ENCODE measurements at regions not wholly inside any gene's neighbourhood (a gene's known extent, or its start where the extent isn't known, plus 50 kb on each side); places are given as distances from the start of the nearest gene placed in this dataset.

DNA sequence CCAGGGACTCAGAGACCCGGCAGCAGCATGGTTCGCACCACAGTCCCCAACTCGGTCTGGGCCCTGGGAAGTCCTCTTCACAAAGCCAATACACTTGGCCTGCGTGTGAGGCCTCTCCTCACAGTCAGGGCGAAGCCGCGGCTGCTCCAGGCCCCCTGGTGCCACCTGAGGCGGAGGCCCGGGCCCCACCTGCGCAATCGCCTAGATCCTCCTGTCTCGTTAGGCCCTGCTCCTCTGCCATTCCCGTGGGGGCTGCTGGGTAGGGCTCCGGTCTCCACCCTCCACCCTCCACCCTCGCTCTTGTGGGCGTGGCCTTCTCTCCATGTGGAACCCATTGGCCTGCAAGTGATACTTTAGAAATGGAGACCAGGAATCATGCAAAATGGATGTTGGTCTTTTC is 553.3 kb downstream of the INHBA start:
- CTCF ChIA-PET: interaction anchor here (0.6 kb wide), 1 partner anchor 353 kb away, joined by 3 read pairs; no protein-coding TSS in a partner anchor
- H3K4me1 ChIP-seq: peaks cover 6% of the 10 kb centered on the region
- ATAC-seq: no peak
- no peak overlapping the region for H3K4me3 ChIP-seq
- POLR2A ChIA-PET: no interaction called here
- H3K4me2 ChIP-seq: no peak overlapping the region
- WGBS (ENCODE audit: missing lambda C conversion rate): 50% methylated on average over 11 of the region's 16 CpGs
- DNase-seq (ENCODE audit: low read depth in 1 of 2, low spot score in 1 of 2): no peak
- H3K9me3 ChIP-seq: no peaks in the 10 kb centered on the region
- FAIRE-seq: no peak
- no peak for TF ChIP-seq CEBPB (IDR thresholded peaks at IDR 0.05)
- no peak for TF ChIP-seq ZFP36 (IDR thresholded peaks at IDR 0.05; ENCODE audit: borderline replicate concordance, partially characterized antibody)
- TF ChIP-seq RAD21 (conservative IDR thresholded peaks at IDR 0.05 in 1 of 2, IDR thresholded peaks at IDR 0.05 in 1 of 2): no peak
- no peak for TF ChIP-seq EHMT2 (IDR thresholded peaks at IDR 0.05; ENCODE audit: low read depth)
- no peak for TF ChIP-seq RARB (CRISPR knock-in tag; IDR thresholded peaks at IDR 0.05)
- no peak for TF ChIP-seq JUN (IDR thresholded peaks at IDR 0.05)
- no peak for TF ChIP-seq ZC3H11A (IDR thresholded peaks at IDR 0.05)
- no peak for TF ChIP-seq MAFK (IDR thresholded peaks at IDR 0.05; ENCODE audit: partially characterized antibody)
- no peak for TF ChIP-seq FOXS1 (CRISPR knock-in tag; IDR thresholded peaks at IDR 0.05)
- TF ChIP-seq CBX2 (IDR thresholded peaks at IDR 0.05; ENCODE audit: borderline replicate concordance, low read depth): no peak
- TF ChIP-seq, protein P1, sequence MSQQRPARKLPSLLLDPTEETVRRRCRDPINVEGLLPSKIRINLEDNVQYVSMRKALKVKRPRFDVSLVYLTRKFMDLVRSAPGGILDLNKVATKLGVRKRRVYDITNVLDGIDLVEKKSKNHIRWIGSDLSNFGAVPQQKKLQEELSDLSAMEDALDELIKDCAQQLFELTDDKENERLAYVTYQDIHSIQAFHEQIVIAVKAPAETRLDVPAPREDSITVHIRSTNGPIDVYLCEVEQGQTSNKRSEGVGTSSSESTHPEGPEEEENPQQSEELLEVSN (IDR thresholded peaks at IDR 0.05; ENCODE audit: borderline replicate concordance, low read depth): no peak
- H3K27ac ChIP-seq: no peak overlapping the region

DNA sequence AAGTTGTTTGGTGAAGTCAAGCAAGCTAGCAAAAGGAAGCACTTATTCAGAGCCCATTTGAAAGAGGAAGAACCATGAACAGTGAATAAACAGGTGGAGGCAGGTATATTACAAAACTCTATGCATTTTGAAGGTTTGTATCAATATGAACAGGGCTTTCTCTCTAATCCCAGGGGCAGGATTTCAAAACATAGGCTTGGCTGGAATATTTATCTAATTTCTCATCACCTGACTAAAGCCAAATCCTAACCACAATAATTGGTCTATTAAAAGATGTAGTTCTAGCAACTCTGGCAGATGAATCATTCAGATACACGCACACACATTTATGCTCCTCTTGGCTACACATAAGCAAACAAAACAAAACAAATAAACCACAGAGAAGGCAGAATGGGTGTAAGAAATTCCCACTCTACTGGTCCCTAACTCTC is 554.4 kb downstream of the INHBA start:
- TF ChIP-seq JUNB (IDR thresholded peaks at IDR 0.05) (peak; percentile 26; the same call in 1 of the 2 replicates), KDM5A (IDR thresholded peaks at IDR 0.05) (no peak)
- TF ChIP-seq, protein P2, sequence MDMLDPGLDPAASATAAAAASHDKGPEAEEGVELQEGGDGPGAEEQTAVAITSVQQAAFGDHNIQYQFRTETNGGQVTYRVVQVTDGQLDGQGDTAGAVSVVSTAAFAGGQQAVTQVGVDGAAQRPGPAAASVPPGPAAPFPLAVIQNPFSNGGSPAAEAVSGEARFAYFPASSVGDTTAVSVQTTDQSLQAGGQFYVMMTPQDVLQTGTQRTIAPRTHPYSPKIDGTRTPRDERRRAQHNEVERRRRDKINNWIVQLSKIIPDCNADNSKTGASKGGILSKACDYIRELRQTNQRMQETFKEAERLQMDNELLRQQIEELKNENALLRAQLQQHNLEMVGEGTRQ (IDR thresholded peaks at IDR 0.05): no peak
- ChIA-PET CTCF (interaction anchor here (2.0 kb wide), 1 partner anchor 33 kb away, joined by 6 read pairs; no protein-coding TSS in a partner anchor), POLR2A (no interaction called here)
- Histone ChIP-seq H3K27ac (no peak overlapping the region), H3K4me3 (no peak overlapping the region), H3K4me1 (peaks cover 6% of the 10 kb centered on the region), H3K4me2 (peak overlapping the region; percentile 11; the same call in 2 of the 3 replicates), H3K9me3 (no peaks in the 10 kb centered on the region)
- 0% methylated on average over 1 of the region's 1 CpG for WGBS (ENCODE audit: missing lambda C conversion rate)
- FAIRE-seq (no peak), ATAC-seq (peak in 1 of 2 experiments; percentile 47; a peak in 1 of 6 replicates), DNase-seq (ENCODE audit: low read depth in 1 of 2, low spot score in 1 of 2) (peak in 1 of 2 experiments; percentile 32)

DNA sequence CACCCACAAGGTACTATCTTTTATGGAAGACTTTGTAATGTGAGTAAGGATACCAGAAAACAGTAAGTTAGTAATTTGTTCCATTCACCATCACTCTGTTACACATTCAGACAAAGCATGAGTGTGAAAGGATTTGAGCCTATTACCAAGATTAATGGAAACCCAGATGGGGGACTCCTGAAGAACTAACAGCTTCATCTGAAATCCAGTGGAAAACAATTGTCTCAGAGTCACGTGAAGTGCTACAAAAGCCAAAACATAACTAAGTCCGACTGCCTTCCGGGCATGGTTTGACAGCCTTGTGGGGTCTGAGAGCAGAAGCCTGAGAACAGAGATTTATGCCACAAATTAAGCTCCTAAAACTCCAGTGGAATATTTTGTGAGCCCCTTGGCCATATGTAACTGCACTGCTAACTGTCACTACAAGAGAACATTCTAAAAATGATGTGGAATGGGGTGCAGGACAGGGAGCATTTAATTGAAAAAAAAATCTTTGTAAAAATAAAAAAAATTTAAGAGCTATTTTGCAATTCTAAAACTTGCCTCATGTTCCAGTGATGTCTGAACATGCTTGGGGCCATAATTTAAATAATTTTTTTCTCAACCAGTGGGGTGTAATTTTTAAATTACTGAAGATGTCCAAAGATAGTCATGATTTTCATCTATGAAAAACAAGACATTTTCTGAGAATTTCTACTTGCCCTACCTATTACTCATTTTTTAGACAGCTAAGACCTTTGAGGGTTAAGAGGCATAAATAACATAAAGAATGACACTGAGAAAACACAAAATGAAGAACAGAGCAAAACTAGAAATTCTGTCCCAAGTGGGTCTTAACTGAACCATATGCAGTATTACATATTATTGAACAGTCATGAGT is 555.0 kb downstream of the INHBA start:
- FAIRE-seq: no peak

More for the DNA sequence above, 555.0 kb downstream of the INHBA start:
- no peak for ATAC-seq
- ChIA-PET POLR2A (interaction anchor here (0.6 kb wide), 1 partner anchor 277 kb away, joined by 3 read pairs; no protein-coding TSS in a partner anchor), CTCF (interaction anchor here (2.0 kb wide), 1 partner anchor 32 kb away, joined by 6 read pairs; no protein-coding TSS in a partner anchor)
- no peak for DNase-seq (ENCODE audit: low read depth in 1 of 2, low spot score in 1 of 2)
- 57% methylated on average over 3 of the region's 3 CpGs for WGBS (ENCODE audit: missing lambda C conversion rate)
- Histone ChIP-seq H3K4me3 (no peak overlapping the region), H3K4me1 (peaks cover 6% of the 10 kb centered on the region), H3K27ac (no peak overlapping the region), H3K9me3 (no peaks in the 10 kb centered on the region), H3K4me2 (peak overlapping the region; percentile 11; the same call in 2 of the 3 replicates)
- TF ChIP-seq, protein P3, sequence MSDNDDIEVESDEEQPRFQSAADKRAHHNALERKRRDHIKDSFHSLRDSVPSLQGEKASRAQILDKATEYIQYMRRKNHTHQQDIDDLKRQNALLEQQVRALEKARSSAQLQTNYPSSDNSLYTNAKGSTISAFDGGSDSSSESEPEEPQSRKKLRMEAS (IDR thresholded peaks at IDR 0.05): no peak
- TF ChIP-seq EHF (CRISPR knock-in tag; IDR thresholded peaks at IDR 0.05) (no peak), PHF8 (IDR thresholded peaks at IDR 0.05; ENCODE audit: borderline replicate concordance, low read depth) (no peak), MAZ (IDR thresholded peaks at IDR 0.05; ENCODE audit: borderline replicate concordance, low read depth, low read length) (no peak), JUN (IDR thresholded peaks at IDR 0.05) (no peak), TP53 (CRISPR knock-in tag; IDR thresholded peaks at IDR 0.05) (no peak), EP300 (IDR thresholded peaks at IDR 0.05) (no peak), RFX5 (IDR thresholded peaks at IDR 0.05) (no peak), ZFP36 (IDR thresholded peaks at IDR 0.05; ENCODE audit: borderline replicate concordance, partially characterized antibody) (no peak), POLR2AphosphoS2 (conservative IDR thresholded peaks at IDR 0.05; ENCODE audit: low read length) (no peak), CBX8 (IDR thresholded peaks at IDR 0.05) (no peak), CHD2 (IDR thresholded peaks at IDR 0.05; ENCODE audit: low read length, partially characterized antibody) (no peak), KDM1A (IDR thresholded peaks at IDR 0.05; ENCODE audit: low read depth) (no peak), CBX2 (IDR thresholded peaks at IDR 0.05; ENCODE audit: borderline replicate concordance, low read depth) (no peak)
- TF ChIP-seq, protein P4, sequence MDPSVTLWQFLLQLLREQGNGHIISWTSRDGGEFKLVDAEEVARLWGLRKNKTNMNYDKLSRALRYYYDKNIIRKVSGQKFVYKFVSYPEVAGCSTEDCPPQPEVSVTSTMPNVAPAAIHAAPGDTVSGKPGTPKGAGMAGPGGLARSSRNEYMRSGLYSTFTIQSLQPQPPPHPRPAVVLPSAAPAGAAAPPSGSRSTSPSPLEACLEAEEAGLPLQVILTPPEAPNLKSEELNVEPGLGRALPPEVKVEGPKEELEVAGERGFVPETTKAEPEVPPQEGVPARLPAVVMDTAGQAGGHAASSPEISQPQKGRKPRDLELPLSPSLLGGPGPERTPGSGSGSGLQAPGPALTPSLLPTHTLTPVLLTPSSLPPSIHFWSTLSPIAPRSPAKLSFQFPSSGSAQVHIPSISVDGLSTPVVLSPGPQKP (IDR thresholded peaks at IDR 0.05; ENCODE audit: low read depth, low read length): no peak
- TF ChIP-seq, protein P5, sequence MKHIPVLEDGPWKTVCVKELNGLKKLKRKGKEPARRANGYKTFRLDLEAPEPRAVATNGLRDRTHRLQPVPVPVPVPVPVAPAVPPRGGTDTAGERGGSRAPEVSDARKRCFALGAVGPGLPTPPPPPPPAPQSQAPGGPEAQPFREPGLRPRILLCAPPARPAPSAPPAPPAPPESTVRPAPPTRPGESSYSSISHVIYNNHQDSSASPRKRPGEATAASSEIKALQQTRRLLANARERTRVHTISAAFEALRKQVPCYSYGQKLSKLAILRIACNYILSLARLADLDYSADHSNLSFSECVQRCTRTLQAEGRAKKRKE (CRISPR knock-in tag; IDR thresholded peaks at IDR 0.05; ENCODE audit: low read depth): no peak
- TF ChIP-seq, protein P2 (IDR thresholded peaks at IDR 0.05): no peak
- TF ChIP-seq, protein P6, sequence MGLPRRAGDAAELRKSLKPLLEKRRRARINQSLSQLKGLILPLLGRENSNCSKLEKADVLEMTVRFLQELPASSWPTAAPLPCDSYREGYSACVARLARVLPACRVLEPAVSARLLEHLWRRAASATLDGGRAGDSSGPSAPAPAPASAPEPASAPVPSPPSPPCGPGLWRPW (IDR thresholded peaks at IDR 0.05): no peak

Measured in A549 (cell line).